ENCODE measurements at regions not wholly inside any gene's neighbourhood (a gene's known extent, or its start where the extent isn't known, plus 50 kb on each side); places are given as distances from the start of the nearest gene placed in this dataset.
"Not testable (repeated sequence)": the region's sequence is repeated elsewhere in the genome, so short reads cannot be mapped to it uniquely, and the experiment has no call there.

DNA sequence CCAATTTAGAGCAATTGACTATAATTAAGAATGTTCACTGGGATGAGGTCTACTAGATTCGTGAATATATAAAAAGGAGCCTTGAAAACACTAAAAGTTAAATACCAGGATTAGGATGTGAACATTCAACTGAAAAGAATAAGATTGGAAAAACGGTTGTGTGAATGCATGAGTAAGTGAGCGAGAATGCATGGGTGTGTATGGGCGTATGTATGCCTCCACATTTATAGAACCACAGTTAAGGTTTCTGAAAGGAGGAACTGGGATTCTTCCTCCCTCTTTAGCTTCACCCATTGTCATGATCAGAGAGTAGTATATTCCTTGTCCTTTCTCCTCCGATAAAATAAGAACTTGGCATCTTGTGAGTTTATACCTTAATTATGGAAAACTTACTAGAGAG lies 151.1 kb upstream of the UBE2E3 start:
- DNase-seq = no peak

GRCh38 chr2:180828756-180829155 lies 151.6 kb upstream of the UBE2E3 start:
- no peak for DNase-seq

GRCh38 chr2:180823546-180824141 lies 156.8 kb upstream of the UBE2E3 start:
- no peak for DNase-seq

- DNase-seq = no peak
Measured at GRCh38 chr2:180819106-180819505, 161.3 kb upstream of the UBE2E3 start.

- DNase-seq = not testable (repeated sequence)
Measured at GRCh38 chr2:180818700-180819099, 161.7 kb upstream of the UBE2E3 start.

DNA sequence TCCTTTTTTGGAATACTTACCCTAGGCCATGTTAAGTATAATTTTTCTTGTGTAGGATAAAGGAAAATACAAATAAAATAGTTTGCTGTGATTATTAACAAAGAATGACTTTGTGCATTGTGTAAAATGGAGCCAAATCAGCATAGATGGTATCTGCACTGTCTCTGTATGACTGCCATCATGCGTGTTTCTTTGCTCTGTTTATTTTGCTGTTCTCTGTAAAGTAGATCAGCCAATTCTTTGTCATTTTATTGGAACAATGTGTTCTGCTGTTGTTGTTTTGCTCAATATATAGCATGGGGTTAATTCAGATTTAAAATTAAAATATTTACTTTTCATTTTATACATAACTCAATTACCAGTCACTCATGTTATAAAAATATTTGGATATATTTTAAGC lies 181.3 kb upstream of the UBE2E3 start:
- DNase-seq = no peak

DNA sequence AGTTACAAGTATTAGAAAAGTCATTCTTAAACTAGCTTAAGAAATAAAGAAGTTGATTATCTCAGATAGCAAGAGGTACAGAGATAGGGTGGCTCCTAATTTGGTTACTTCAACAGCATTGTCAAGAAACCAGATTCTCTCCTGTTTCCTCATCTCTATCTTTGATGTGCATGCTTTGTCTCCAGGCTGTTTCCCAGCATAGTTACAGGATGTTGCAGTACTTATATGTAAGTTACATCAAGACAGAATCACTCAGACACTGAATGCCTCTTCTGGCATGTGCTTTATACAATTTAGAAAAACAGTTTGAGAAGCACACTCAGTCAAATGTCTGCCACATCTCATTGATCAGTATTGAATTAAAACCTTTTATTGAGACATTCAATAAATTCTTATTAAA lies 189.5 kb upstream of the UBE2E3 start:
- no peak for DNase-seq

GRCh38 chr2:180787330-180787729 lies 193.1 kb upstream of the UBE2E3 start:
- DNase-seq = no peak

GRCh38 chr2:180781276-180781675 lies 199.1 kb upstream of the UBE2E3 start:
- DNase-seq = no peak

GRCh38 chr2:180778291-180778690 lies 202.1 kb upstream of the UBE2E3 start:
- DNase-seq = no peak

DNA sequence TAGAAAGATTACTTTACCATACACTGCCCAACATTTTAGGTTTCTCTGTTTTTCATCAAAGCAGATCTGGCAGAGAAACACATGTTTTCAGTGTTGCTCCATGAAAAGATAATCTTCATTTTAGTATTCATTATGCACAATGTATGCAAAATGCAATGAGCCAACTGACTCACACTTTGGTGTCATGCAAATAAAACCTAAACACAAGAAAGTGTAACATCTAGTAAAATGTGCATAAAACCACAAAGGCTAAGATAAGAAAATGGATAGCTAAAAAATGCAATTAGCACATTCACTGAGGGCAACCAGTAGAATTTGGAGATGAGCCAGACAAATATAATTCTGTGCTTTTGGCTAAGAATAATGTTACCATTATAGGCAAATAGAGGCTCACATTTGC lies 203.5 kb upstream of the UBE2E3 start:
- DNase-seq = no peak

DNA sequence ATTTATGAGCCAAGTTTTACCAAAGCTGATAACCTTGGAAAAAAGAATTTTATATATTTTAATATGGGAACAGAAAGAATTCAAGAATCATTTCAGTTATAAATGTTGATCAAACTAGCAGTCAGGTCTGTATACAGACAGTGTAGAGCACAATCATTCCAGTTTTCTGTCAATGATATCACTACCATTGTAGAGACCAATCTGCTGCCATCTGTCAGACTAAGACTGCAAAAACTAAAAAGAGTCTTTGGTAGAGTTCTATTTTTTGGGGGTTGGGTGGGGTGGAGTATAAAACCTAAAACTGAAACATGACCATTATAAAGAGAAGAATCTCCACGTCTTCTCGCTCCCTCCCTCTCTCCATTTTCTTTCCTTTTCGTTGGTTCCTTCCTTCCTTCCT lies 204.7 kb upstream of the UBE2E3 start:
- no peak for DNase-seq

GRCh38 chr2:180765316-180765715 lies 215.1 kb upstream of the UBE2E3 start:
- not testable (repeated sequence) for DNase-seq

DNA sequence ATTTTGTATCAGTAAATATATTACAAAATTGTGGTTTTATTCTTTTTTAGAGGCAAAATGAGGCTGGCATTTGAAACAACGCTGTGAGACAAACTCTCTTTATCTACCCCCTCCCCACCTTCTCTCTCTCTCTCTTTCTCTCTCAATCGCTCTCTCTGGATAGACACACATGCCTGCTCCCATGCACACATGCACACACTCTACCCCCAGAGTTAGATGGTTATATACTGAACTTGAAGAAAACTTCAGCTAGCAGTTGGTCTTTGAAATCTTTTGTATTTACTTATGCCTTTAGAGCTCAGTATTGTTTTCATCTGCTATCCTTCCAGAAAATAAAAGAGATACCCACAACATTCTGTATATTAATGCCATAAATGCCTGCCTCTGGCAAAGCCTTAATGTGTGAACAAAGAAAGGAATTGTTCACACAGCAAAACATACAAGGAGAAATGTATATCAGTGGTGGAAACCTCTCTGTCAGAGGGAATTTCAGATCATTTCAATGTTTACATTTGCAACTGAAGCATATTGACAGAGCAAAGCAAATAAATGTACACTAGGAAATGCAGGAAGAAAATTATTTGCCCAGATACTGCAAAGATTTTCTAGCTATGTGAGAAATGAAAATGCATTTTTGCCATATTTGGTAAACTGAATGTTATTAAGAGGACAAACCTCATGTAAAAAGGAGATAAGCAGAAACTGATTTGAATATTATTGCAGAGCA lies 217.0 kb upstream of the UBE2E3 start:
- DNase-seq = no peak

GRCh38 chr2:180761224-180761623 lies 219.2 kb upstream of the UBE2E3 start:
- DNase-seq = no peak

GRCh38 chr2:180759631-180760030 lies 220.8 kb upstream of the UBE2E3 start:
- DNase-seq = no peak

GRCh38 chr2:180753809-180754761 lies 226.3 kb upstream of the UBE2E3 start:
- no peak for DNase-seq

- DNase-seq = no peak
Measured at GRCh38 chr2:180751306-180751920, 229.0 kb upstream of the UBE2E3 start.

- DNase-seq = no peak
Measured at GRCh38 chr2:180747728-180748127, 232.7 kb upstream of the UBE2E3 start.

DNA sequence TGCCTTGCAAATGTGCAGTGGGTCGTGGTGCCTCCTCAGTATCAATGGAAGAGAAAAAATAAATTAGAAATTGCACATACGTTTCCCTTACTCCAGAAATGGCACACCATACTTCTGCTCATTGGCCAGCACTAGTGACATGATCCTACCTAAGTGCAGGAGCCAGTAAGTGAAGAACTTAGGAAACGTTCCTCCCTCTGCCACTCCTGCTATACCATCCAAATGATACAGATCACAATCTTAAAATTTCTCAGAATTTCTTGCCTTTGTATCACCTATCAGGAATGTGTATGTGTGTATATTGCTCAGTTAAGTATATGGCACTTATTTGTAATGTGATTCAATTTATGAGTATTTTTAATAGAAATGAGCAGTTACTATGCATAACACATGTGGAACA lies 237.0 kb upstream of the UBE2E3 start:
- no peak for DNase-seq

DNA sequence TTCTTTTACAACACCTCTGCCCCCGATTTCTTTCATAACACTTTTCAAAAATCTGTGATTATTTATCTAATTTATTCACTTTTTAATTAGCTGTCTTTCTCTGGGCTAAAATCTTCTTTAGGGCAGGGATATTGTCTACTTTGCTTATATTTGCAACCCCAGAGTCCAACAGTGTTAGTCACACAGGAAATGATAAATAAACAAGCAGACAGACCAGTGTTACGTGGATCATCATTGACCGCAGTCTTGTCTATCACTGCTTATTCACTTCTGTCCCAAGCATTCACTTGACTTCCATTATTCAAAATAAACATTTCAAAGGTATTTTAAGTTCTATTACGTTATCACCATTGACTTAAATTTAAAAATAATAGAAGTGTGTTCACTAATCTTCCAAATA lies 237.6 kb upstream of the UBE2E3 start:
- DNase-seq = no peak

GRCh38 chr2:180739070-180739469 lies 241.3 kb upstream of the UBE2E3 start:
- DNase-seq = no peak

GRCh38 chr2:180735799-180736198 lies 244.6 kb upstream of the UBE2E3 start:
- DNase-seq = no peak

Data from stimulated activated CD4-positive, alpha-beta T cell treated with anti-CD3 and anti-CD28 coated beads, Interleukin-2, amount 100 ng/mL, for 48 hours (primary cell).